ENCODE measurements at regions not wholly inside any gene's neighbourhood (a gene's known extent, or its start where the extent isn't known, plus 50 kb on each side); places are given as distances from the start of the nearest gene placed in this dataset.
"Not testable (repeated sequence)": the region's sequence is repeated elsewhere in the genome, so short reads cannot be mapped to it uniquely, and the experiment has no call there.

GRCh38 chr5:179449950-179450349 is 100.4 kb upstream of the RUFY1 start:
- POLR2A ChIA-PET (ENCODE audit: partially characterized antibody); H3K4me1 Mint-ChIP-seq; intact Hi-C loops (cut with micrococcal nuclease); H3K27me3 Mint-ChIP-seq; H3K36me3 Mint-ChIP-seq; H3K4me3 Mint-ChIP-seq; H3K4me1 ChIP-seq (ENCODE audit: insufficient read depth, low read length); H3K27ac Mint-ChIP-seq; H3K9me3 ChIP-seq (ENCODE audit: control insufficient read depth in 1 of 2, low read length in 2 of 2); H3K4me3 ChIP-seq (ENCODE audit: low read length in 2 of 2); CTCF ChIA-PET (ENCODE audit: partially characterized antibody); DNase-seq; H3K27me3 ChIP-seq (ENCODE audit: insufficient read depth, low read length); H3K27ac ChIP-seq (ENCODE audit: low read depth, low read length); H3K36me3 ChIP-seq (ENCODE audit: insufficient read depth, low read length): not testable (repeated sequence)
- peaks cover 0 to 21% (median 0%) of the 10 kb centered on the region in 8 donors for H3K9me3 Mint-ChIP-seq

DNA sequence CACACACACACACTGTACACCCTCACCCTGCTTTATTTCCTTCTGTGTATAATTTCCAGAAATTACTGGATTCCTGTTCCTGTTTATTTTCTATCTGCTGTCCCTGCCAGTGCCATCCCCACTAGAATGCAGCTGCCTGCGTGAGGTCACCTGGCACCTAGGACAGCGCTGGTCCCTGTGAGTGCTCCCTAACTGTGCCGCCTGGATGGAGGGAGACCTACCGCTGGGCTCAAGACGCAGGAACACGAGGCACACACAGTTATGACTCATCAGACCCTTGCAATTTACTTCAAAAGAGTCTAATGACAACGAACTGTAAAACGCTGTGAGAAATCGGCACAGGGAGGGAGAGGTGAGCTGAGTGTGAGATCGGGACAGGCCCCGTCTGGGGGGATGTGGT is 102.1 kb upstream of the RUFY1 start:
- CTCF ChIA-PET (ENCODE audit: partially characterized antibody); H3K4me3 ChIP-seq (ENCODE audit: low read length in 2 of 2); DNase-seq; H3K27ac ChIP-seq (ENCODE audit: low read depth, low read length); H3K9me3 ChIP-seq (ENCODE audit: control insufficient read depth in 1 of 2, low read length in 2 of 2); H3K4me1 Mint-ChIP-seq; H3K27me3 Mint-ChIP-seq; H3K36me3 ChIP-seq (ENCODE audit: insufficient read depth, low read length); H3K27ac Mint-ChIP-seq; H3K36me3 Mint-ChIP-seq; H3K4me1 ChIP-seq (ENCODE audit: insufficient read depth, low read length); H3K4me3 Mint-ChIP-seq; H3K27me3 ChIP-seq (ENCODE audit: insufficient read depth, low read length); POLR2A ChIA-PET (ENCODE audit: partially characterized antibody); intact Hi-C loops (cut with micrococcal nuclease): not testable (repeated sequence)
- peaks cover 0 to 15% (median 0%) of the 10 kb centered on the region in 8 donors for H3K9me3 Mint-ChIP-seq

DNA sequence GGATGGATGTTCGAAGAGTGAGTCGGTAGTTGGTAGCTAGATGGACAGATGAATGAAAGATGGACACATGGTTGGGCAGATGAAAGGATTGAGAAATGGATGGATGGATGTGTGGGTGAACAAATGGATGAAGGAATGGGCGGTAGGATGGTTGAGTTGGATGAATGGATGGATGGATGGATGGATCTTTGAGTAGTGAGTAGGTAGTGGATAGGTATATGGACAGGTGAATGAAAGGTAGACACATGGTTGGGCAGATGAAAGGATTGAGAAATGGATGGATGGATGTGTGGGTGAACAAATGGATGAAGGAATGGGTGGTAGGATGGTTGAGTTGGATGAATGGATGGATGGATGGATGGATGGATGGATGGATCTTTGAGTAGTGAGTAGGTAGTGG is 97.0 kb upstream of the ADAMTS2 start:
- H3K9me3 ChIP-seq (ENCODE audit: control insufficient read depth in 1 of 2, low read length in 2 of 2); H3K36me3 ChIP-seq (ENCODE audit: insufficient read depth, low read length); H3K27ac ChIP-seq (ENCODE audit: low read depth, low read length); H3K9me3 Mint-ChIP-seq; CTCF ChIA-PET (ENCODE audit: partially characterized antibody); H3K27ac Mint-ChIP-seq; H3K4me1 Mint-ChIP-seq; H3K27me3 ChIP-seq (ENCODE audit: insufficient read depth, low read length); DNase-seq; H3K4me3 Mint-ChIP-seq; intact Hi-C loops (cut with micrococcal nuclease); POLR2A ChIA-PET (ENCODE audit: partially characterized antibody); H3K4me1 ChIP-seq (ENCODE audit: insufficient read depth, low read length); H3K27me3 Mint-ChIP-seq; H3K4me3 ChIP-seq (ENCODE audit: low read length in 2 of 2); H3K36me3 Mint-ChIP-seq: not testable (repeated sequence)

DNA sequence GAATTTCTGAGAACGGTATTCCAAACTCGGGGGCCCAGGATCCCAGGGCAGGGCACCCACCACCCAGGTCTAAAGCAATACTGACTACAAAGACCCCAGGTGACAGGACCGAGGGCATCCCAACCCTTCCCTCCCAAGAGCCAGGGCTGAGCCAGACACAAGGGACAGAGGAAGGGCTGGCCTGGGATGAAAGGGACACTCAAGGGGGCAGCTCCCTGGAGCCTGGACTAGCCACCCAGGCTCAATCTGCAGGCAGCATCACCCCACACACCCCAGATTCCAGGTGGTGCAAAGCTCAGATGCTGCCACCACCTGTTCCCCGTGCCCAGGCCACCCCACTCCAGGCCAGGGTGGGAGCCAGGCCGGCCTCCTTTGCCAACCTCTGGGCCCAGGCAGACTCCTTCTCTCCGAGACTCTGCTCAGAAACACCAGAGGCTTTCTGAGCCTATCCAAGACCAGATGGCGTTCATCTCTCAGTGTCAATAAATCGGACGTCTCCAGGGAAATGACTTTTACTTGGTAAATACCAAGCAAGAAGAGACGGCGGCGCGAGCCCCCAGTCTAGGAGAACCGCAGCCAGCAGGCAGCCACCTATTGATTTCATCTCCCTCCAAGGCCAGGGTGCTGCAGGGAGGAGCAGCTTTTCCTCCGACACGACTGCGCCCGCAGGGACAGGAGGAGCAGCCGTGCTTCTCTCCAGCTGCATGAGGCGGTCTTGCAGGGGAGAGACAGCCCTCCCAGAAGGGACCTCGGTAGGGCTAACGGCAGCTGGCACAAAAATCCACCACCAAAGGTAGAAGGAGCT is 94.1 kb upstream of the ADAMTS2 start:
- no peaks in the 10 kb centered on the region for H3K36me3 ChIP-seq (ENCODE audit: insufficient read depth, low read length)
- DNase-seq = no peak
- Mint-ChIP-seq H3K4me3 (no peak overlapping the region), H3K27ac (no peak overlapping the region), H3K9me3 (peaks cover 0 to 5% (median 0%) of the 10 kb centered on the region in 8 donors), H3K27me3 (peaks cover 4 to 10% of the 10 kb centered on the region in 2 donors), H3K36me3 (no peaks in the 10 kb centered on the region), H3K4me1 (no peaks in the 10 kb centered on the region)
- H3K9me3 ChIP-seq (ENCODE audit: control insufficient read depth in 1 of 2, low read length in 2 of 2) = no peaks in the 10 kb centered on the region
- H3K27me3 ChIP-seq (ENCODE audit: insufficient read depth, low read length) = no peaks in the 10 kb centered on the region
- ChIA-PET POLR2A (ENCODE audit: partially characterized antibody) (no interaction called here), CTCF (ENCODE audit: partially characterized antibody) (no interaction called here)
- intact Hi-C loops (cut with micrococcal nuclease) = no loop called here
- H3K4me1 ChIP-seq (ENCODE audit: insufficient read depth, low read length) = no peaks in the 10 kb centered on the region
- no peak overlapping the region for H3K27ac ChIP-seq (ENCODE audit: low read depth, low read length)
- H3K4me3 ChIP-seq (ENCODE audit: low read length in 2 of 2) = no peak overlapping the region

DNA sequence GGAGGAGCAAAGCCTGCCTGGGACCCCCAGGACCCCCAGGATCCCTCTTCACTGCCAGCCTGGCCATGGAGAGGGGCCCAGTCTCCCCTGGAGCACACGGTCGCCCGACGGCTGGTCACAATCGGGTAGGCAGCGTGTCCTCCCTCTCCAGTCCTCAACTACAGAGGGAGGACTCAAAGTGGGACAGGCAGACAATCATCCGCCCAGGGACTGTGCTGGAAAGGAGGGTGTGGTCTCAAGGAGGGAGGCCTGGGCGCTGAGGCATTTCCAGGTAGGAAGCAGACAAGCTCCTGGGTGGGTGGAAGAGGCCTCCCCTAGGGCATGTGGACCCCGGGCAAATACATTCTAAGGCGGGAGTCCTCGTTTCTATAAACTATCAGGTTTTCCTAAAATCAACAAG is 93.2 kb upstream of the ADAMTS2 start:
- intact Hi-C loops (cut with micrococcal nuclease) = no loop called here
- H3K36me3 ChIP-seq (ENCODE audit: insufficient read depth, low read length) = no peaks in the 10 kb centered on the region
- no peak overlapping the region for H3K27ac Mint-ChIP-seq
- peaks cover 4 to 10% of the 10 kb centered on the region in 2 donors for H3K27me3 Mint-ChIP-seq
- H3K27ac ChIP-seq (ENCODE audit: low read depth, low read length) = no peak overlapping the region
- H3K9me3 Mint-ChIP-seq = peaks cover 0 to 5% (median 3%) of the 10 kb centered on the region in 8 donors
- no peaks in the 10 kb centered on the region for H3K9me3 ChIP-seq (ENCODE audit: control insufficient read depth in 1 of 2, low read length in 2 of 2)
- H3K4me3 ChIP-seq (ENCODE audit: low read length in 2 of 2) = no peak overlapping the region
- no peaks in the 10 kb centered on the region for H3K4me1 Mint-ChIP-seq
- H3K4me1 ChIP-seq (ENCODE audit: insufficient read depth, low read length) = no peaks in the 10 kb centered on the region
- no peak overlapping the region for H3K4me3 Mint-ChIP-seq
- H3K27me3 ChIP-seq (ENCODE audit: insufficient read depth, low read length) = no peaks in the 10 kb centered on the region
- CTCF ChIA-PET (ENCODE audit: partially characterized antibody) = no interaction called here
- H3K36me3 Mint-ChIP-seq = no peaks in the 10 kb centered on the region
- POLR2A ChIA-PET (ENCODE audit: partially characterized antibody) = no interaction called here
- no peak for DNase-seq

GRCh38 chr5:179438011-179438441 is 92.8 kb upstream of the ADAMTS2 start:
- peaks cover 0 to 2% of the 10 kb centered on the region in 2 donors for H3K36me3 Mint-ChIP-seq

GRCh38 chr5:179437341-179438001 is 92.2 kb upstream of the ADAMTS2 start:
- Histone ChIP-seq H3K4me3 (ENCODE audit: low read length in 2 of 2) (no peak overlapping the region), H3K27ac (ENCODE audit: low read depth, low read length) (no peak overlapping the region), H3K27me3 (ENCODE audit: insufficient read depth, low read length) (no peaks in the 10 kb centered on the region), H3K4me1 (ENCODE audit: insufficient read depth, low read length) (no peaks in the 10 kb centered on the region), H3K36me3 (ENCODE audit: insufficient read depth, low read length) (no peaks in the 10 kb centered on the region), H3K9me3 (ENCODE audit: control insufficient read depth in 1 of 2, low read length in 2 of 2) (no peaks in the 10 kb centered on the region)
- peaks cover 0 to 3% of the 10 kb centered on the region in 2 donors for H3K36me3 Mint-ChIP-seq
- ChIA-PET POLR2A (ENCODE audit: partially characterized antibody) (no interaction called here), CTCF (ENCODE audit: partially characterized antibody) (no interaction called here)
- intact Hi-C loops (cut with micrococcal nuclease) = no loop called here
- no peak for DNase-seq
- peaks cover 0 to 5% (median 4%) of the 10 kb centered on the region in 8 donors for H3K9me3 Mint-ChIP-seq
- no peak overlapping the region for H3K4me3 Mint-ChIP-seq
- peaks cover 4 to 8% of the 10 kb centered on the region in 2 donors for H3K27me3 Mint-ChIP-seq
- H3K27ac Mint-ChIP-seq = no peak overlapping the region
- H3K4me1 Mint-ChIP-seq = no peaks in the 10 kb centered on the region

More at GRCh38 chr5:179438011-179438441, 92.8 kb upstream of the ADAMTS2 start:
- no peak overlapping the region for H3K27ac ChIP-seq (ENCODE audit: low read depth, low read length)
- H3K9me3 ChIP-seq (ENCODE audit: control insufficient read depth in 1 of 2, low read length in 2 of 2) = no peaks in the 10 kb centered on the region
- CTCF ChIA-PET (ENCODE audit: partially characterized antibody) = no interaction called here
- H3K27me3 Mint-ChIP-seq = peaks cover 4 to 10% of the 10 kb centered on the region in 2 donors
- H3K36me3 ChIP-seq (ENCODE audit: insufficient read depth, low read length) = no peaks in the 10 kb centered on the region
- no peaks in the 10 kb centered on the region for H3K4me1 ChIP-seq (ENCODE audit: insufficient read depth, low read length)
- no peak overlapping the region for H3K27ac Mint-ChIP-seq
- no peaks in the 10 kb centered on the region for H3K4me1 Mint-ChIP-seq
- H3K4me3 Mint-ChIP-seq = no peak overlapping the region
- H3K27me3 ChIP-seq (ENCODE audit: insufficient read depth, low read length) = no peaks in the 10 kb centered on the region
- intact Hi-C loops (cut with micrococcal nuclease) = no loop called here
- DNase-seq = no peak
- POLR2A ChIA-PET (ENCODE audit: partially characterized antibody) = no interaction called here
- peaks cover 0 to 5% (median 4%) of the 10 kb centered on the region in 8 donors for H3K9me3 Mint-ChIP-seq
- no peak overlapping the region for H3K4me3 ChIP-seq (ENCODE audit: low read length in 2 of 2)
